HG03571 (cell line): ENCODE measurements at regions not wholly inside any gene's neighbourhood (a gene's known extent, or its start where the extent isn't known, plus 50 kb on each side); places are given as distances from the start of the nearest gene placed in this dataset.
"Not testable (repeated sequence)": the region's sequence is repeated elsewhere in the genome, so short reads cannot be mapped to it uniquely, and the experiment has no call there.

ENCODE experiments used
- ATAC-seq: cut with Tn5 transposase; IDR thresholded peaks from one replicate; pipeline ENCODE4 v1.9.1; 2021; ENCODE audit not compliant: unreplicated experiment

DNA sequence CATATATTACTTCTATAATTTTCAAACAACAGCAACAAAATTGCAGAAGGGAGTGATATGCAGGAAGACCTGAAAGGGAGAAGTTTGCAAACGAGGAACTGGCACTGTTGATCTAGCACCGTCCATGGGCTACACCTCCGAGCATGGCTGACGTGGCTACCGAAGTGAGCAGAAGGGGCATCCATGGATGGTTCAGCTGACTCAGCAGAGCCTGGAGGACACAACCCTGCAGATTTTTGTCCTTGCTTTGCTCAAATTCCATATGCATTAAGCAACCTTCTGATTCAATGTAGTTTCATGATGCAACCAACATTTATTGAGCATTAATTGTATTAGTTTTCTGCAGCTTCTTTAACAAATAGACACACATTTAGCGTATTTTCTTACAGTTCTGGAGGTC, 191.2 kb downstream of the C1orf94 start:
- no peak for ATAC-seq

DNA sequence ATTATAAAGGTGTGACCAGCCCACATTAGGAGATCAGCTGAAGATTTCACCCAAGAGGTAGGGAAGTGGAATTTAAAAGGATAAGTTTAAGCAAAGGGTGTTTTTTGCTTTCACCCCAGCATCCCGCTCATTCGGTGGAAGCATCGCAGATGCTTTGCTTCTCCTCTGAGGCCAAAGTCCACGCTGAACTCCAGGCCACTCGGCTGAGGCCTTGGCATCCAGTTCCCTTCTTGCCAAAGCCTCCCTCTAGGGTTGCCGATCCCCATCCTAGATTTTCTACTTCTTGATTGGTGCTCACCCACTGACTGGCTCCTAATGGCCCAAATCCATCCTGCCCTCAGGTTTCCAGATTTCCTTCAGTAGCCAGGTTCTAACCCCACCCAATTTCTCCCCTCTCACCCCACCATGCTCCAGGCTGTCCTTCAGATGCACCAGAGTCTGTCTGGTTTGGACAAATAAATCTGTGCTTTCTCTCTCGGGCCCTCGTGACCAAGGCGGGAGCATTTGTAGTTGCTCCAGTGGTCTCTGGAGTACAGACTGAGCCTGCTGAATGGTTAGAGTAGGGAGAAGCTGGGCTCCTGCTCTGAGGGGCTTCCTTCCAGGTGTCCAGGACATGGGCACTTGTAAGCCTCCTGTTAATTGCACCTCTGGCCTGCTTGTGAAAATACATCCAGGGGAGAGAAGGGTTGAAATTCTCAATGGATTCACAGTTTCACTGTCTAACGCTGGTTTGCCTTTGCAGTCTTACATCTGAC, 193.2 kb downstream of the C1orf94 start:
- ATAC-seq = no peak

DNA sequence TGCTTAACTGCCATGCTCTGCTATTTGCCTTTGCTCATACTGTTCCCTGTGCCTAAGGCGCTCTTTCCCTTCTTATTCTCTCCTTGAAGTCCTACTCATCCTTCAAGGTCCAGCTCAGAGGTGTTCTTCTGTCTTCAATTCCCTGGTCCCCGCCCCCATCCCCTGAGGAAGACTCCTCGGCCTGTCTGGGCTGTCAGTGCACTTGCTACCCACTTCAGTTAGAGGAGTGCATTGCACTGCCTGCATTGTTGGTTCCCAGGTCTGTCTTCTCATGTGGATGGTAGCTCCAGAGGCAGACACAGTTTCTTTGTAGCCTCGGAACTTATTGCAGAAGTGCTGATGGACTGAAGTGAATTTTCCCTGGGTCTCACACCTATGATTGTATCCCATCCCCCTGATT, 194.0 kb downstream of the C1orf94 start:
- ATAC-seq = no peak

DNA sequence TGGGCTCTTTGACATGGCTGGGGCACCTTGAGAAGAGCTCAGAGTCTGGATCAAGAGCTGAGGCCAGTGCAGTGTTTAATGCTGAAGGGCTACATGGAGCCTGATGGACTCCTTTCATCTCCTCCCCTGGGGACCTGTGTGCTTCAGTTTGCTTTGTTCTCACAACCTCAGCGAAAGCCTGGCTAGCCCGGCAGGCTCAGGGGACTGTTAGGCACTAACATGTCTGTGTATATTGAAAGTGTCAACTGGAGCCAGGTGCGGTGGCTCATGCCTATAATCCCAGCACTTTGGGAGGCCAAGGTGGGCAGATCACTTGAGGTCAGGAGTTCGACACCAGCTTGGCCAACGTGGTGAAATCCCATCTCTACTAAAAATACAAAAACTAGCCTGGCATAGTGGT, 194.5 kb downstream of the C1orf94 start:
- not testable (repeated sequence) for ATAC-seq

DNA sequence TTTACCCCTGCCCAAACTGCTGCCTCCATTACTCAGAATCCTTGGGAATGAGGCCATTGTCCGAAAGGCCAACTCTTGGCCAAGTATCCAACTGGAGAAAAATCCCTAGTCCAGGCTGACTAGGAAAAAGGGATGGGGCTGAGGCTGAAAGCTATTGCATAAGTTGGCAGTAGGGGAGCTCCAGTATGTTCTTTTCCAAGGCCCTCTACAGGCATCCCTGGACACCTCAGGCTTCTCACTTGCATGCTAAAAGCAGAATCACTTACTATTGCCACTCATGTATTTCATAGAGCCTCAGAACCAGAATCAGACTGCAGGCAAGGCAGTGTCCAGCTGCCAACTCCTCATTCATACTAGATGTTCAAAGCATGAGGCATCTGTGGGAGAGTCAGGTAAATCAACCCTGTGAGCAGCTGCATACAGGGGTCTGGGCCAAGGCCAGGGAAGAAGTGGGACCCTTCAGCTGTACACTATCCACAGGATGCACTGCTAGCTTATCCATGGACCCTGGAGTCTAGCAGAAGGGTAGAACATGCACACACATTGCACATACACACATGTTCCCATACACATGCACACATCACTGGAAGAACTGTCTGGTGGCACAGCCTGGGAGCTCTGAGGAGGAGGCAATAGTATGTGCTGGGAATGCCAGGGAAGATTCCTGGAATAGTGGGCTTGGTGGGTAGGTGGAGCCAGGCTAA, 195.3 kb downstream of the C1orf94 start:
- no peak for ATAC-seq

DNA sequence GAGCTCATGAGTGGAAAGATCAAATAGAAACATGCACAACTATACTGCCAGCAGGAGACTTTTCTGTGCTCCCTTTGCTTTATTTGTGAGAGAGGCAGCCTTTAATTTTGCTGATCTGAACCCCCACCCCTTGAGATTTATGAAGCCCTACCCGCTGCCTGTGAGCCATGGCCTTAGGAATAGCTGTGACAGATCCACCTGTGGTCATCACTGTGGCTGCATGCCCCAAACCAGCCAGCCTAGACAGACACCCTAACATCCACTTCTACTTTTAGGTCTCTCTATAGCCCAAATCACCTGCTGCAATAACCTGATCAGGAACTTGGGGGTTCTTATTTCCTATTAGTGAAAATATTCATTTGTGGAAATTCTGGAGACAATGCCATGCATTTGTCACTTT, 196.2 kb downstream of the C1orf94 start:
- no peak for ATAC-seq

DNA sequence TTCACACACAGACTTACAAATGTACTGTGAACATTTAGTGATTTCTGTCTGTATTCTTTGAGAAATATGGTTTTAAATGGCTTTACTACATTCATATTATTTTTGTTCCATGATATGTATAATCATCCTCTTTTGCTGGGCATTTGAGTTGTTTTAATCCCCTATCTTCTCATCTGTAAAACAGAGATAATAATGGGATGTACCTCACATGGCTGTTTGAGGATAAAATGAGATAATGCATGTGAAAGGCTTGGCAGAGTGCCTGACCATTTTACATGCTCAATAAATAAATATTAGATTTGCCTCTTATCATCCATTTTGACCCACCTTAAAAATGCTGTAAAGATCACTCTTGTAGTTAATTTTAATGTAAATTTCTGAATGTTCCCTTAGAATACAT, 197.2 kb downstream of the C1orf94 start:
- ATAC-seq = no peak

DNA sequence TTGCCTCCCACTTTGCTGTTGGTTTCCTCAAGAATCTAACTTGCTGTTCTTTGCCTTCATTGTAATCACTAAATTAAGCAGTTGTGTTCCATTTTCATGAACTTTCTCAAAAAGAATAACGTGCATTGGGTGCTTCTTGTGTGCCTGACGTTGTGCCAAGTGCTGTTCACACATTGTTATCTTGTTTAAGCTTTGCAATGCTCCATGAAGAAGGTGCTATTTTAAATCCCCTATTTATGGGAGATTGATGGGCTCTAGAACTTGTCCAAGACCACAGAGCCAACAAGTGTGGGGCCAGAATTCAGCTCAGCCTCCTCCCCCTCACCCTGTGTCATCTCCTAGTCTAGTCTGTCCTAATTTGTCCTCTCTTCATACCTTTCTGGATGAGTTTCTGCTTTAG, 199.8 kb downstream of the C1orf94 start:
- no peak for ATAC-seq

DNA sequence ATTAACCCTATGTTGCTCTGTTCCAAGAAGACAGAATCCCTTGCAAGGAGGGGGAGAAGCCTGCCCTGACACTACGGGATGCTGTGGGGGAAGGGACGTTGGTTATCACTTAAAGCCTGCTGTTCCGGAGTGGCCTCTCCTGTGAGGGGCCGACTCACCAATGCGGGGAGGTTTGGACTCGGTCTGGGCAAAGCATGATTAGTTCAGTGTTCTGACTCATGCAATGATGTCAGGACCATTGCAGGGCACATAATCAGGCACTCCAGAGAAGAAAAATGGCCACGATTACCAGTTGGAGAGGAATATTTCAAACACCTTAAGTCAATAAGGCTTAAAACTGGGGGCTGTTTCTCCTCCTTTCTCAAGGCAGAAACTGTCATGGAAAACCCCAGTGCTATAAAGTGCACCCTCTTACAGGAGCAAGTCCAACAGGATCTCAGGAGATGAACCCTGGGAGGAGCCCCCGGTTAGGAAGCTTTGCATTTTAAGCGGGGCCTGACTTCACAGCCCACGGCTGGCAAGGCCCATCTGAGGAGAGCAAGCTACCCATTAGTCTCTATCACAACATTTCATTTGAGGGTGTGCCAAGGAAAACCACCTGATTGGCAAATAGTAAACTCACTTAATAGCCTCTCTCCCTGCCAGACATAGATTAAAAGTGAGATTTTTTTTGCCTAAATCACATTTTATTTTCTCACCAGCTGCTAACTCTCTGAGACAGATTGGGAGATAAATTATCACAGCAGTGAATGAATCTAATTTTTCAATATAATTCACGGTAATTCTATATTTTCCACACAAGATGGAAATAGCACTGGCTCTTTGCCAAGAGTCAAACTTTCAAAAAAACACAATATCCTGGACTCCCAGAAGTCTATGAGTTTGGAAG, 202.5 kb downstream of the C1orf94 start:
- ATAC-seq = no peak

DNA sequence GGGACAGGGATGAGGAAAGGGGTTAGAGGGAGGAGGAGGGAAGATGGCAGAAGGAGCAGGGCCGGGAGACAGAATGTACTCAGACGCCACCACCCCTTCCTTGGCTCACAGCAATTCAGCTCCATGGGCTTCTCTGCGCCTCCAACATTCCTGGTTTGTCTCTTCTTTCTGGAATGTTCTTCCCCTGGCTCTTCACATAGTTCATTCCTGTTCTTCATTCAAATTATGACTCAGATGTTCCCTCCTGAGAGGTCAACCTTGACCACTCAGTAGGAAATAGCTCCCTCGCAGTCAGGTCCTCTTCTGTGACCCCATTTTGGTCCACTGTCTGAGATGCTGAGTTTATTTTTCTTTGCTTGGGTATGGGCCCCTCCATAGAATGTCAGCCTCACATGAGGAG, 203.2 kb downstream of the C1orf94 start:
- ATAC-seq = no peak

DNA sequence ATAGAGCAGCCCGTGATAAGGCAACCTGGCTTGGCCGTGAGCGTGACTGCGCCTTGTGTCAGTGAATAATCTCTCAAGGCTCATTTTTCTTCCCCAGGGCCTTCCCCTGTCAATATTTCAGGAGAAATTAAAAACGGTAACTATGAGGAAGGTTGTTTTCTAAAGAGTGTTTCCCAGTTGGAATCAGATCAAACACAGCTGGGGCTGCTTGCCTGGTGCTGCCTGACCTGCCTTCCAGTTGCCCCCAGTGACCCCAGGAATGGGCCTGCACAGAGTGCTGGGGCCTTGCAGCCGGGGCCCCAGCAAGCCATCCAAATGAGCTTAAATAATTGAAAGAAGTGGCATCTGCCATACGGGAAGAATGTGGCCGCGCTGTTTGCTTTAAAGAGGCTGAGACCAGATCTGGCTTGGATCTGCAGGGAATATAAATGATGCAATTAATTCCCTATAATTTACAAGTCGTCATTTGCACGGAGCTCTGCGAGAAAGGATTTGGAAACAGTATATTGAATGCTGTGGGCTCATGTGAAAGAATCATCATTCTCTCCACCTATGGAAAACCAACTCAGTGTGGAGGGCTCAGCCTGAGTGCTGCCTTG, 203.9 kb downstream of the C1orf94 start:
- no peak for ATAC-seq

DNA sequence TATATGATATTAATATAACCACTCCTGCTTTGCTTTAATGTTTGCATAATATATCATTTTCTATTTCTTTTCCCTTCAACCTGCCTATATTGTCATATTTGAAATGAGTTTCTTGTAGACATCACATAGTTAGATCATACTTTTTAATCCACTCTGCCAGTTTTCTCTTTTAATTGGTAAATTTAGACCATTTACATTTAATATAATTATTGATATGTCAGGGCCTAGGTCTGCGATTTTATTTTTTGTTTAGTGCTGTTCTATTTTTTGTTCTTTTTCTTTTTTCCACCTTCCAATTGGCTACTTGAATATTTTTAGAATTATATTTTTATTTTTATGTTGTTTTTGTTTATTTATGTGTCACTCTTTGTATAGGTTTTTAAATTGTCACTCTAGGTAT, 213.3 kb downstream of the C1orf94 start:
- ATAC-seq = no peak

DNA sequence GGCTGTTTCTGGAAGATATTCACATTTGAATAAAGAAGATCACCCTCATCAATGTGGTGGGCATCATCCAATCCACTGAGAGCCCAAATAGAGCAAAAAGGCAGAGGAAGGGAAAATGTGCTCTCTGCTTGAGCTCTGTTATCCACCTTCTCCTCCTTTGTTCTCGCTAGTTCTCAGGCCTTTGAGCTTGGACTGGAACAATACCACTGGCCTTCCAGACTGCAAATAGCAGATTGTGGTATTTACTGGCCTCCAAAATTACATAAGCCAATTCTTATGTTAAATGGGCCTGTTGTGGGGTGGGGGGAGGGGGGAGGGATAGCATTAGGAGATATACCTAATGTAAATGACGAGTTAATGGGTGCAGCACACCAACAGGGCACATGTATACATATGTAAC, 219.3 kb downstream of the C1orf94 start:
- ATAC-seq = no peak

DNA sequence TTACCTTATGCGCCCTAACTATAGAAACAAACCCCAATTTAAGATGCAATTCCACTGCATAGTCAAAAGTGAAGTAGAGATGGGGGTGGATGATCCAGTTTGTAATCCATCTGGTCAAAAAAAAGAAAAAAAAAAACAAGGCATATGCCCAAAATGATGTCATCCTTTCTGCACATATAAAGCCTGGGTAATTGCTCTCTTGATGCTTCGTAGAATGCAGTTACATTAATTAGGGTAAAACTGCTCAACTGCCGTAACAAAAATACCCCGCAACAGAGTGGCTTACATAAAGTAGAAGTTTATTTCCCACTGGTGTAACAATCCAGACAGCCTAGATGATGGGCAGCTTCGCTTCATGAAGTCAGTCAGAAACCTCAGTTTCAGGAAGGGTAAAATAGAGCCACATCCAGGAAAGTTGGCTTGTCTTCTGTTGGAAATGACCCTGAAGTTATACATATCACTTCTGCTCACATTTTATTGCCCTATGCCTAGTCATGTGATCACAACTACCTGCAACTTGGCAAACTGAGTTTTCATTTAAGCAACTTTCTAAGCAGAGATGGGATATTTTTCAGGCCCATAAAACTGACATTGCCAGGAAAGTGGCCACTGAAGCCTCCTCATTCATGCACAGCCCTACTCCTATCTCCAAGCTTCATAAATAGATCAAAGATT, 221.7 kb downstream of the C1orf94 start:
- ATAC-seq = no peak

DNA sequence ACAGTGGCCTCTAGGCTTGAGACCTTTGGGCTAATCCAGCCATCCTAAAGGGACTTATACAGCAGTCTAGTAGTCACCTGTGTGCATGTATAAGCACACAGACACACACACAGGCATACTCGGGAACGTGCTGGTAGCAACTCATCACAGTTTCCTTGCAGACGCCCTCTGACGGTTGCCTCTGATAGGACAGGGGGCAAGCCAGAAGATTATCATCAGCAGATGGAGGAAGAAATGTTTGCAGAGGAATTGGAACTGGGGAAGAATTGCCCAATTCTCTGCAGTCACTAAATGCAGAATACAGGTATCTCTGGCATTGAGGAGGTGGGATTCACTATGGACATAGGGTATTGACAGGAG, 222.2 kb downstream of the C1orf94 start:
- ATAC-seq = no peak

DNA sequence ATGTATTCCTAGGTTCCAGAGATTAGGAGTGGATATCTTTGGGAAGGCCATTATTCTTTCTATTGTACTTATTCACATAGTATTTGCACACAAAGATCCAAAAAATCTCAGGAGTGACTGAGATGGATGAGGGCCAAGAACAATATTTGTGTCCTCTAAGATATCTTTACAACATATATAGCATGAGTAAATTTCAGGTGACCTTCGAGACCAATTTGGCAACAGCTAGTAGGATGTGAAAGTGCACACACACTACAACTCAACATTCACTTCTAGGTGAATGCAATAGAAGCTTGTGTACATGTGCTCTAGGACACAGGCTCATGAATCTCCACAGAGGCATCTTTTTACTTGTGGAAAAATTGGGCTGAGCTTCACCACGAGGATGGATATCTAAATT, 224.0 kb downstream of the C1orf94 start:
- ATAC-seq = no peak

DNA sequence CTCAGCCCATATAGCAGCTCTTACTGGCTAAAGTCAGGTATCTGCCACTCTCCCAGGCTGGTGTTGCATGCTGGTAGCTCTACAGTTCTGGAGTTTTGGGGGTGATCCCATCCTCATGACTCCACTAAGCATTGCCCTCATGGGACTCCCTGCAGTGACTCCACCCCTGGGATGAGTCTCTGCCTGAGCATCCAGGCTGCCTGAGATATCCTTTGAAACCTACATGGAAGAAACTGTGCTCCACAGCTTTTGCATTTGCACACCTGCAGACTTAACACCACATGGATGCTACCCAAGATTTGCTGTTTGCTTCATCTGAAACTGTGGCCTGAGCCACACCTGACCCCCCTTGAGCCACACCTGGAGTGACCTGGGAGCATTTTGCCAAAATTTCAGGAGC, 226.4 kb downstream of the C1orf94 start:
- ATAC-seq = no peak

DNA sequence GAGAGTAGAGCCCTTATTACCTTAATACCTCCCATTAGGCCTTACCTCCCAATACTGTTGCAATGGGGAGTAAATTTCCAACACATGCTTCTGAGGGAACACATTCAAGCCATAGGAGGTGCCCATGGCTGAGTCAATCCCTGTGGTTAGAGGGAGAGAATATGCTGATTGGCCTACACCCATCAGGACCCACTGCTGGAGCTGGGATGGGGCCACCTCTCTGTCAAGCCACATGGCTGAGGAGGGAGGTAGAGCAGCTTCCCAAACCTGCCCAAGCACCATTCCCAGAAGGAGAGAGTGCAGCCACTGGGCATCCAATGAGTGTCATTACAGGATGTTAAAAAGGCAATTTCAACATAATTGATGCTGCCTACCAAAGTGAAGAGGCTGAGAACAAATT, 228.1 kb downstream of the C1orf94 start:
- no peak for ATAC-seq

DNA sequence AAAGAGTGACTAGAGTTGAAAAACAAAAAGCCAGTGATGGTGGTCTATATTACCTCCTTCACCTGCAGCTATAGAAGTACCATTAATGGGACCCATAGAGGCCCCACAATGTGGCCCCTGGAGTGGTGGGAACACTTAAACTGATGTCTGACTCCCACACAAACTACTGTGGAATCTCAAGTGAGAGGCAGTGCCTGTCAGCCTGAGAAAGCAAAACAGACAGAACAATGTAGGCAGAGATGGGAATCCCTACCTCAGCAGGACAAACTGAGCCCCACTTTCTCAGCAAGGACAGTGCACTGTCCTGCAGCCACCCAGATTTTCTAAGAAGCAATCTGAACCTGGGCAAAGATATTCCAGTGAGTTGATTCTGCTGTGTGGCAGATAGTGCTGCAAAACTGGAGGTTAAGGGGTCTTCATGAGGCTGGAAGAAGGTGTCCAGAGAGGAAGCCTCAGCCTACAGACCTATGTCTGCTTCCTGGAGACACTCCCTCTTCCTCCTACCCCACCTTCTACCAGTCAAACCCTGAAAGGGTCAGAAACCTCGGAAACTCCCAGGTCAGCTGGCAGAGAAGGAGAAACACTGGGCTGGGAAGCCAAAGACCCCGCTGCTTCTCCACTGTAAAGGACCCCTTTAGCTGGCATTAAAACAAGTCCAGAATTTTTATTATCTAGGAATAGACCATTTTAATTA, 228.7 kb downstream of the C1orf94 start:
- ATAC-seq = no peak

DNA sequence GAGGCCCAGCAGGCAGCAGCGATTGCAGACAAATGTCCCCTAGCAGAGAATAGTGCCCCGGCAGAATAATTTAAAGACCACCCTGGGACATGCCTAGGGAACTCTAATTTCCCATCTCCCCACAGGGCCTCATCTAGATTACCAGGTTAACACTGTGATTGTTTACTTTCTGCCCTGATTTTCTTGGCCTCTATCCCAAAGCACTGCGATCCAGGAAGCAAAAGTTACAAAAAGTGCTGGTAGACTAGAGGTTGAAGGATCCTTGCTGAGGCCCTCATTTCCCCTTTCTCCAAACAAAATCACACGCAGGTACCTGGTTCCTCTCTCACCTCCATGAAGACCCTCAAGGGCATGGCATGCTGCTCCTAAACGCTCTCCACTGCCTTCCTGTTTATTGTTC, 229.7 kb downstream of the C1orf94 start:
- no peak for ATAC-seq
